HG03064 (cell line): ENCODE measurements at regions not wholly inside any gene's neighbourhood (a gene's known extent, or its start where the extent isn't known, plus 50 kb on each side); places are given as distances from the start of the nearest gene placed in this dataset.

Experiments used
- ATAC-seq: cut with Tn5 transposase; IDR thresholded peaks from one replicate; pipeline ENCODE4 v1.9.1; 2021; ENCODE audit warnings: low read depth; ENCODE audit not compliant: unreplicated experiment

DNA sequence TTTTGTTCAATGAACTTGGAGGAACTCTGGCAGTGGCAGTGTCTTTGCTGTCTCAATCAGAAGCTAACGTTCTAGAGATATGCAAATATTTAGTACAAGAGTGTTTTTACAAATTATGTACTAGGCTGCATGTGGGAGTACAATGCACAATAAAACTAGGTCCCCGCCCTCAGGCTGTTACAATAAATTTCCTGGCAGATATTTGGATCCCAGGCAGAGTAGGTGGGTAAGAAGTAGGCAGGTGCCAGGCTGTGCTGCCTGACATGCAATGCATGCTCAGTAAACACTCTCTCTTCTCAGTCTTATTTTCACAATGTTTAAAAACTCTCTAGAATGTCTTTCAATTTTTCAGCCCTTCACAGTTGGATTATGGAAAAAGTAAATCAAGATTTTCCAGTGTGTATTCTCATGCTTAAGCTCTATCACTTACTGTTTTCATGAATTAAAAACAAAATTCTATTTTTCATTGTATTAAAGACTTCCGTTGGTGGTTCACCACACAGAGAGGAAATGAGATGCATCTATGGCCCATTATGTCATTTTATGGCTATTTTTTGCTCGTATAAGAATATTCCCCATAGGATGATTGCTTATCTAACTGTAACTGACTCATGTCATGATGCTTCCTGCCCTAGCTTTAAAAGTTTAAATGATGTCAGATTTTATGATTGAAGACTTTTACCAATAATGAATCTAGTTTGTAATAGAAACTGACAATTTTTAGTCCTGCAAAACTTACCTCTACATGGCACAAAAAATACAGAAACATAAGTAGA lies 346.1 kb downstream of the RND3 start:
- ATAC-seq, result no peak

- ATAC-seq, result no peak
These were observed 346.7 kb downstream of the RND3 start for GRCh38 chr2:150140777-150141176.

DNA sequence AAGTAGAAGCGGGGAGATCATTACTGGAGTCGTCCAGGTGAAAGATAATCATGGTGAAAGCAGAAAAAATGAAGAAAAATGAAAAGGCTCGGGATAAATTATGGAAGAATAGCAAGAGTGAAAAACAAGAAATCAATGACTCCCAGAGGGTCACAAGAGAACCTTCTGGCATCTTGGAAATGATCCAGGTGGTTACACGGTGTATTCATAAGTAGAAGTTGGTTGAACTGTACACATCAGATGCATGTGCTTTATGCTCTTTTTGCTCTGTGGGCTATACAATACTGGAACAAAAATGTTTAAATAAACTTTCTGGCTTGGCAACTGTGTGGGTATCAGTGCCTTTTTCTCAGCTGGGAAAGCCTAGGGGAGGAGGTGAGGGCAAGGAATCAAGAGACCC lies 348.9 kb downstream of the RND3 start:
- ATAC-seq, result no peak

DNA sequence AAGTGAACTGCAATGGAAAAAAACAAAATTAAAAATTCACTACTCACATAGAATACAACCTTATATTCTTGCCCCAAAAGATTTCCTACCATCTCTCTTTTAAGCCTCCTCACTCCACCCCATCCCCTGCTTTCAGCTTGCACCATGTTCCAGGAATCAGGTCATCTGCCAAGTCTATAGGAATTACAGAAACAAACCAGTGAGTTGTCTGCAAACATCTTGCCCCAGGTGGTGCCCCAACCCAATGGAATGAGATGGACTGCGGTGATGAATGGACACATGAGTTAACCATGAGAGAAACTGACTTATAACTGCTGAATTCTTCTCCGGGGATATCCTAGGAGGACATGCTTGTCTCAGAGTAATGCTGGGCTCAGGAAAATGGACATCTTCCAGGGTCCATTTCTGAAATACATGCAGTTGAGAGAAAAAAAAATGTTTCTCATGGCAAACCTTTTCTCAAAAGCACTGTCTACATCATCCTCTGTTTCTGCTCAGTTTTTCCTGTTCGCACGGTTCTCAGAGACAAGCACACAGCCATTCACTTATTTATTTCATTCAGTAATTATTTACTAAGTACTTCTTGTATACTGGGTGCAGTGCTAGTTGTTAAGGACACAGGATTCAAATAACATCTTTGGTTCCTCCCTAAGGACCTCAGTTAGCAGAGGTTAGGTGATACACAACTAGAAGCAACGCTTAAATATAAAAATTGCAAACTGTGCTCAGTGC lies 350.0 kb downstream of the RND3 start:
- ATAC-seq, result no peak

- ATAC-seq, result no peak
These were observed 350.6 kb downstream of the RND3 start for GRCh38 chr2:150136893-150137292.

- no peak for ATAC-seq
These were observed 351.1 kb downstream of the RND3 start for GRCh38 chr2:150136401-150136800.

DNA sequence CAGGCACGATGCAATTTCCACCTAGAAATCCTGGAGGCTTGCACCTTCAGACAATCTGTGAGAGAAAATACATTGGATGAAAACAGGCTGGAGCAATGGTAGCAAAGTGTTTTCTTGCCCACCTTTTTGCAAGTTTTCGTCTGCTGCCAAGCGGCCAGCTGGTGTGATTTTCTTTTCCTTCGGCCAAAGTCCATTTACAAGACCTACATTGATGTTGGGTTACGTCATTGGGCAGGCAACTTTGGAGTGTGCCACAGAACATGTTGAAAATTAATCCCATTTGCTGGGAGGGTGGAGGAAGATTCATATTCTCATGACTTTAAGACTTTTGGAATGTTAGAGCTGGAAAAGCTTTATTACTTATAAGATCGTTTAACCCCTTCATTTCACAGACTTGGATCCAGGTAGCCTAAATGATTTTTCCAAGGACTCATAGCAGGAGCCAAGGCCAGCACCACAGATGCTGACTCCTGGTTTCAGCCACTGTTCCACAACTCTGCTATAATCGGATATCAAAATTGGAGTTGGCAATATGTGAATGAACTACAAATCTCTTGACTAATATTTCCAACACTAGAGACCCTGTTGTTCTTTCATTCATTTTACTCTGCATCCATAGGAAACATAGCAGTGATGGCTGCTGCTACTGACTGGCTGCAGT lies 352.1 kb downstream of the RND3 start:
- no peak for ATAC-seq

DNA sequence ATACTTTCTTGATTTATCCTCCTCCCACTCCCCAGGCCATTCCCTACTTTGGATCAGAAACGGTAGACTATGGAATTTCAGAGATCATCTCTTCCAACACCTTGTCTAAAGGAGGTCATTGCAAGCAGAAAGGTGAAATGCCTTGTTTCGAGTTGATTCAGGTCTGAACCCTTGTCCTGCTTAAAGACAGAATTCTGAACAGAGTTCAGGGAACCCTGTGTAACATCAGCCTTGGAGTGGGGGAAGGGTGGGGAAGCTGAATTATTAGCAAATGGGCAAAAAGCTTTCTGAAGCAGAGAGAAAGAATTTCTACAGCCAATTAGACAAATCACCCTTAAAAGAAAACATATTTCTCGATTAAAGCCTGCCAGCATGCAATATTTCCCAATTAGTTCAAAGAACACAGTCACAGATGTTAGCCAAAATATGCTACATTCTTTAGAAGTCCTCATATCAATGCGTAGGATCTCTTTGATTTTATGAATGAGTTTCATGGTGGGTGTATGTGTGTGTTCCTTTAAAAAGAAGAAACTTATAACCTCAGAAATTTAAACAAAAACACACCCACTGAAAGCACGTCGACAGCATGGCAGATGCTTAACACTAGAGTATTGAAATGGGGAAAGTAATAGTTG lies 353.1 kb downstream of the RND3 start:
- no peak for ATAC-seq

DNA sequence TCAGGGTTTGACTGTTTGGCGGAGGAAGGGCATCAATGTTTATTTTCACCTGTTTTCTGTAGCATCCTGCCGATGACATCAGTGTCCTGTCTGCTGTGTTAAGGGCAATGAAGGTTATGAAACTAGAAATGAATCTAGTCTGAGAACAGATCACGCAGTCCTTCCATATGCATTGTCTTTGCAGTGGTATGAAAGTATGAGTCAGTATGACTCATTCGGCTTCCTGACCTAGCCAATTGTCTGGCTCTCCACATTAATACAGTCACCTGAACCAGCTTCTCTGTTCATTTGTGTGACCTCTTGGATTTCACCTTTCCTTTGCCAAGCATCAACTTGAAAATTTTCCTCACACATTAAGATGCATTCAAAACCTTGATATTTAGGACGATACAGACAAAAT lies 353.8 kb downstream of the RND3 start:
- peak; percentile 93 for ATAC-seq

DNA sequence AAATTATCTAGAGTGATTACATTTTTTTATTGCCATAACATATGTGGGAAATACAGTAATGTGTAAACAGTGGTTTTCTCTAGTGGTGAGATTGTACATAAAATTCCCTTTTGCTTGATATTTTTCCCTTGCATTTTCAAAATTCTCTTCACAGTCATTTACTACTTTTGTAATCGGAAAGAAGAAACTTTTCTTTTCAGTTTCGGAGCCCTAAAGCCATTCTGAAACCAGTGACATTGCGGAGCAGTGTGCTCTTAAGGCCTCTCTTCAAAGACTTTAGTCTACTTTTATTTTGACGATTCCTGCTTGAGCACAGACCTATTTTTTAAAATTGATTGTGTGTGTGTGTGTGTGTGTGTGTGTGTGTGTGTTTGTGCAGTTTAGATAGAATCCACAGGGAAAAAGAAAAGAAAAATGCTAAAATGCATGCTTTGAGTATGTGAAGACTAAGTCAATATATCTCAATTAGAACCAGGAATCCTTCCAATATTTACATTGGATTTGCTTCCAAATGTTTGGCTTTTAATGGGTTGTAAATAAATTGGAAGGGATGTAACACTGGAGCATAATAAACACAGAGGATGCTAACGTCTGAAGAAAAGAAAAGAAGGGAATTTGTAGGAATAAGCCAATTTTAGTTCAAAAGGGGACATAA lies 357.4 kb downstream of the RND3 start:
- ATAC-seq, result no peak

- no peak for ATAC-seq
These were observed 359.5 kb downstream of the RND3 start for GRCh38 chr2:150127995-150128394.

- ATAC-seq, result no peak
These were observed 360.0 kb downstream of the RND3 start for GRCh38 chr2:150127346-150127990.

DNA sequence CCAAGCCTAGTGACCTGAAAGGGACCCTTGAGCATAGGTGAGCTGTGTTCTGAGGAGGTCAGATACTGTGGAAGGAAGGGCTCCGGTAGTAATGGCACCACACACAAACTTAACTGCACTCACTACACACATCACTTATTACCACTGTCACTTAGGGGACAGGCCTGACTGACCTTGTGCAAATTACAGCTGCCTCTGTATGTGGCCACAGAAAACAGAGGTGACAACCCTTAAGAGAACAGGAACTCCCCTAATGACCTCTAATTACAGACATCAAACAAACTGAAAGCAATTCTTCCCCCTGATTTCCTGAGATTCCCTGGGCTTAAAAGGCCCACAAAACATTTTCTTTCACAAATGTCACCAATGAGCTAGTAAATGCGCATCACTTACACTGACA lies 360.6 kb downstream of the RND3 start:
- ATAC-seq, result no peak

GRCh38 chr2:150126143-150126740 lies 361.2 kb downstream of the RND3 start:
- no peak for ATAC-seq

DNA sequence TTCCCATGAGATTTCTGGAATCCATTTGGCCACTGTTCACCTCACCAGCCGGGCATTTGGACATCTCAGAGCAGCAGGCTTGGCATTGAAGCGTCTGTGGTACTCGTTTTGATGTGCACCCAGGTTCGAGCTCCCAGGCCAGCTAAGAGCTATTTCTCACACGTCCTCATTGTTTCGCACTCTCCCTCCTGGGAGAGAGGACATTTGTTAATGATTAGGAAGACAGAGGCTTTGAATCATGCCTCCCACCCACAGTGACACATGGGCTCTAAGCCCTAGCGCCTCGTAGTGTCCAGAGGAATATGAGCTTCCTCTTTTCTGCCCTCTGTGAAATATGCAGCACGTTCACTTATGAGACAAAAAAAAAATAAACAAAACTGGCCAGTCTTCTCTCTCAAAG lies 361.8 kb downstream of the RND3 start:
- ATAC-seq, result no peak

DNA sequence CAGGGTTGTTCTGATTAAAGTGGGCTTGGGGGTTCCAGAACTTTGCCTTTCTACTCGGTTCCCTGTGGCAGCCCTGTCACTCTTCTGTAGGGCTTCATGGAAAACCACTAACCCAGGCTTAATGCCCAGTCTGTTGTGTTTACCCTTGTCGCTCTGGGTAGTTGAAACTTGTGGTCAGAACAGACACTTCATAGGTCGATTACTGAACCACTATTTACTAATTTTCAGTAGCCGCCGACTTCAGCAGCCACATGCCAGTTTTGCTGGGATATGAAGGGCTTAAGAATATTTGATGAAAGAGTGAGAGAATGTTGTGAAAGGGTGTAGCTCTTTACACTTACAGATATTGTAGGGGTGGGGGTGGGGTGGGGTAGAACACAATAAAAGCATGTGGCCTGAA lies 362.3 kb downstream of the RND3 start:
- ATAC-seq, result no peak

- no peak for ATAC-seq
These were observed 362.7 kb downstream of the RND3 start for GRCh38 chr2:150124739-150125138.

GRCh38 chr2:150122871-150123613 lies 364.4 kb downstream of the RND3 start:
- no peak for ATAC-seq

- no peak for ATAC-seq
These were observed 365.3 kb downstream of the RND3 start for GRCh38 chr2:150122156-150122555.
